ENCODE measurements at regions not wholly inside any gene's neighbourhood (a gene's known extent, or its start where the extent isn't known, plus 50 kb on each side); places are given as distances from the start of the nearest gene placed in this dataset.

- no peak for FAIRE-seq
- Histone ChIP-seq H3K4me3 (no peak overlapping the region), H3K27ac (ENCODE audit: extremely low read depth, low read depth, low read length) (no peak overlapping the region), H3K4me2 (ENCODE audit: insufficient read depth, low read length) (no peak overlapping the region), H3K4me1 (replicated peaks in 1 of 2; ENCODE audit: control insufficient read depth in 2 of 2, insufficient read depth in 2 of 2, low read length in 2 of 2) (no peaks in the 10 kb centered on the region), H3K36me3 (ENCODE audit: control insufficient read depth, insufficient read depth, low read length) (no peaks in the 10 kb centered on the region), H3K79me2 (ENCODE audit: control insufficient read depth, insufficient read depth, low read length) (no peaks in the 10 kb centered on the region), H3K9me1 (ENCODE audit: control insufficient read depth, insufficient read depth, low read length) (no peaks in the 10 kb centered on the region), H3K9ac (ENCODE audit: insufficient read depth in 1 of 2, low read depth in 2 of 2, low read length in 2 of 2) (no peak overlapping the region), H3K27me3 (ENCODE audit: control insufficient read depth in 2 of 2, insufficient read depth in 2 of 2, low read length in 2 of 2) (no peaks in the 10 kb centered on the region), H3K9me3 (replicated peaks; ENCODE audit: control insufficient read depth, insufficient read depth, low read depth, low read length) (no peaks in the 10 kb centered on the region), H2AFZ (ENCODE audit: low read depth, low read length) (no peak overlapping the region), H4K20me1 (replicated peaks; ENCODE audit: control insufficient read depth, insufficient read depth, low read length) (no peaks in the 10 kb centered on the region)
- no TSS peak for BruUV-seq (replicated peaks)
- 0% methylated on average over 5 of the region's 5 CpGs for WGBS (ENCODE audit: insufficient coverage, low coverage, missing lambda C conversion rate)
- in situ Hi-C loops (cut with MboI) (no loop called here), intact Hi-C loops (cut with micrococcal nuclease) (no loop called here)
- CTCF ChIA-PET (ENCODE audit: low intra/inter-chr PET ratio), result no interaction called here
- POLR2A ChIA-PET, result no interaction called here
- no peak for DNase-seq (ENCODE audit: extremely low read depth in 1 of 4, low spot score in 3 of 4)
- no peak for ATAC-seq
- no peak for TF ChIP-seq ZNF253 (CRISPR knock-in tag; conservative IDR thresholded peaks at IDR 0.05)
Measured at GRCh38 chr9:27770541-27770940, 197.3 kb upstream of the C9orf72 start.

GRCh38 chr9:27771803-27772545 lies 198.7 kb upstream of the C9orf72 start:
- Histone ChIP-seq H3K27ac (ENCODE audit: extremely low read depth, low read depth, low read length) (no peak overlapping the region), H3K27me3 (ENCODE audit: control insufficient read depth in 2 of 2, insufficient read depth in 2 of 2, low read length in 2 of 2) (no peaks in the 10 kb centered on the region), H3K4me2 (ENCODE audit: insufficient read depth, low read length) (no peak overlapping the region), H3K9ac (ENCODE audit: insufficient read depth in 1 of 2, low read depth in 2 of 2, low read length in 2 of 2) (no peak overlapping the region), H3K4me3 (no peak overlapping the region), H3K4me1 (replicated peaks in 1 of 2; ENCODE audit: control insufficient read depth in 2 of 2, insufficient read depth in 2 of 2, low read length in 2 of 2) (no peaks in the 10 kb centered on the region), H3K36me3 (ENCODE audit: control insufficient read depth, insufficient read depth, low read length) (no peaks in the 10 kb centered on the region), H2AFZ (ENCODE audit: low read depth, low read length) (no peak overlapping the region), H3K9me1 (ENCODE audit: control insufficient read depth, insufficient read depth, low read length) (no peaks in the 10 kb centered on the region), H3K9me3 (replicated peaks; ENCODE audit: control insufficient read depth, insufficient read depth, low read depth, low read length) (no peaks in the 10 kb centered on the region), H3K79me2 (ENCODE audit: control insufficient read depth, insufficient read depth, low read length) (no peaks in the 10 kb centered on the region), H4K20me1 (replicated peaks; ENCODE audit: control insufficient read depth, insufficient read depth, low read length) (no peaks in the 10 kb centered on the region)
- no peak for DNase-seq (ENCODE audit: extremely low read depth in 1 of 4, low spot score in 3 of 4)
- intact Hi-C loops (cut with micrococcal nuclease), result no loop called here
- BruUV-seq (replicated peaks), result no TSS peak
- in situ Hi-C loops (cut with MboI), result no loop called here
- ChIA-PET CTCF (ENCODE audit: low intra/inter-chr PET ratio) (no interaction called here), POLR2A (no interaction called here)
- TF ChIP-seq POLR2AphosphoS2 (IDR thresholded peaks at IDR 0.05; ENCODE audit: low read length) (no peak), PREB (CRISPR knock-in tag; IDR thresholded peaks at IDR 0.05) (no peak), PCBP1 (IDR thresholded peaks at IDR 0.05; ENCODE audit: low read depth, low read length, poor library complexity, severe bottlenecking) (no peak), ARHGAP35 (IDR thresholded peaks at IDR 0.05; ENCODE audit: partially characterized antibody) (no peak), KAT7 (CRISPR knock-in tag; IDR thresholded peaks at IDR 0.05; ENCODE audit: borderline replicate concordance) (no peak)
- 0% methylated on average over 1 of the region's 4 CpGs for WGBS (ENCODE audit: insufficient coverage, low coverage, missing lambda C conversion rate)
- no peak for FAIRE-seq
- ATAC-seq, result no peak

All from K562 (cell line).